Uterus (tissue), 3 donors: ENCODE measurements at regions not wholly inside any gene's neighbourhood (a gene's known extent, or its start where the extent isn't known, plus 50 kb on each side); places are given as distances from the start of the nearest gene placed in this dataset.

ENCODE experiments used
- DNase-seq, 2 donors: peaks; one replicate each; pipeline ENCODE4 v3.0.0-alpha.2; 2019 to 2020
- H3K27ac ChIP-seq, 2 donors: fragments of 200-600 bp; sonication (generic); 1 replicate in 1 of 2; 2 replicates in 1 of 2; pipeline ENCODE4 v1.5.1; 2016 to 2018
- H3K27me3 ChIP-seq, 2 donors: fragments of 200-600 bp; sonication (generic); one replicate each; pipeline ENCODE4 v1.5.1; 2018 to 2019; ENCODE audit warnings: control low read depth in 1 of 2
- H3K36me3 ChIP-seq, 2 donors: fragments of 200-600 bp; sonication (generic); one replicate each; pipeline ENCODE4 v1.5.1; 2019; ENCODE audit warnings: control low read depth in 1 of 2
- H3K4me1 ChIP-seq, 2 donors: fragments of 200-600 bp; sonication (generic); one replicate each; pipeline ENCODE4 v1.5.1; 2018 to 2019; ENCODE audit warnings: control low read depth in 1 of 2
- H3K4me3 ChIP-seq, 2 donors: fragments of 200-600 bp; sonication (generic); 1 replicate in 1 of 2; 2 replicates in 1 of 2; pipeline ENCODE4 v1.5.1; 2018 to 2019; ENCODE audit warnings: mild to moderate bottlenecking in 1 of 2
- H3K9me3 ChIP-seq, 2 donors: fragments of 200-600 bp; sonication (generic); one replicate each; pipeline ENCODE4 v1.5.1; 2019; ENCODE audit warnings: control low read depth in 1 of 2
- POLR2A ChIP-seq, 2 donors: fragments of 450-650 bp; IDR thresholded peaks; one replicate each; pipeline ENCODE4 v1.6.1; 2016; ENCODE audit warnings: antibody characterized with exemption in 2 of 2, mild to moderate bottlenecking in 1 of 2, moderate library complexity in 1 of 2
- intact Hi-C: fragments of 100-400 bp; cut with DNase I; formaldehyde crosslinking; loops from one replicate; pipeline ENCODE4 v1.15.1; 2023; ENCODE audit warnings: low total_unique reads
- TF ChIP-seq, protein P1 (sequence below), 4 experiments: fragments of 200-600 bp in 2 of 4; fragments of 450-650 bp in 2 of 4; sonication (generic) in 2 of 4; IDR thresholded peaks; one replicate each; pipeline ENCODE4 v1.5.1; 2016 to 2019; ENCODE audit warnings: antibody characterized with exemption in 4 of 4, mild to moderate bottlenecking in 2 of 4, moderate library complexity in 1 of 4
- donor health status: DM: yes; HTN: yes; CAD: no.

DNA sequence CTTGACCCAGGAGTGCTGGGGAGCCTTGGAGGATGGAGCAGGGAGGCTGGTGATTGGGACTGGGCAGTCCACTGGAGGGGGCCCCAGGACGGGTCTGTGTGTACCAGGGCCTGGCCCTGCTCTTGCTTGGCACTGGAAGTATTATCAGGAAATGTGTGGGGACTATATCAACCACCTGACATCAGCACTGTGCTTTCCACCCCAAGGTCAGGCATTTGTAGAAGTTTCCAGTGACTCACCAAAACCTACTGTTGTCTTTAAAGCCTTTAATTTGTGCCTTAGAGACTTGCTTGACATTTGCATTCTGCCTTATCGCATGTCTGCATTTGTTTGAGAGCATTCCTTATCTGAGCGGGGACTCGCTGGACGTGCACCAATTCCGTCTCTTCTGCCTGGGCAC, 323.1 kb downstream of the FOXL1 start:
- TF ChIP-seq, protein P1, sequence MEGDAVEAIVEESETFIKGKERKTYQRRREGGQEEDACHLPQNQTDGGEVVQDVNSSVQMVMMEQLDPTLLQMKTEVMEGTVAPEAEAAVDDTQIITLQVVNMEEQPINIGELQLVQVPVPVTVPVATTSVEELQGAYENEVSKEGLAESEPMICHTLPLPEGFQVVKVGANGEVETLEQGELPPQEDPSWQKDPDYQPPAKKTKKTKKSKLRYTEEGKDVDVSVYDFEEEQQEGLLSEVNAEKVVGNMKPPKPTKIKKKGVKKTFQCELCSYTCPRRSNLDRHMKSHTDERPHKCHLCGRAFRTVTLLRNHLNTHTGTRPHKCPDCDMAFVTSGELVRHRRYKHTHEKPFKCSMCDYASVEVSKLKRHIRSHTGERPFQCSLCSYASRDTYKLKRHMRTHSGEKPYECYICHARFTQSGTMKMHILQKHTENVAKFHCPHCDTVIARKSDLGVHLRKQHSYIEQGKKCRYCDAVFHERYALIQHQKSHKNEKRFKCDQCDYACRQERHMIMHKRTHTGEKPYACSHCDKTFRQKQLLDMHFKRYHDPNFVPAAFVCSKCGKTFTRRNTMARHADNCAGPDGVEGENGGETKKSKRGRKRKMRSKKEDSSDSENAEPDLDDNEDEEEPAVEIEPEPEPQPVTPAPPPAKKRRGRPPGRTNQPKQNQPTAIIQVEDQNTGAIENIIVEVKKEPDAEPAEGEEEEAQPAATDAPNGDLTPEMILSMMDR (IDR thresholded peaks at IDR 0.05): no peak
- TF ChIP-seq POLR2A (IDR thresholded peaks at IDR 0.05): no peak
- Histone ChIP-seq H3K4me1 (no peaks in the 10 kb centered on the region), H3K27ac (no peak overlapping the region), H3K36me3 (no peaks in the 10 kb centered on the region), H3K27me3 (no peaks in the 10 kb centered on the region), H3K9me3 (no peaks in the 10 kb centered on the region), H3K4me3 (no peak overlapping the region)
- intact Hi-C loops: no loop called here
- no peak for DNase-seq

DNA sequence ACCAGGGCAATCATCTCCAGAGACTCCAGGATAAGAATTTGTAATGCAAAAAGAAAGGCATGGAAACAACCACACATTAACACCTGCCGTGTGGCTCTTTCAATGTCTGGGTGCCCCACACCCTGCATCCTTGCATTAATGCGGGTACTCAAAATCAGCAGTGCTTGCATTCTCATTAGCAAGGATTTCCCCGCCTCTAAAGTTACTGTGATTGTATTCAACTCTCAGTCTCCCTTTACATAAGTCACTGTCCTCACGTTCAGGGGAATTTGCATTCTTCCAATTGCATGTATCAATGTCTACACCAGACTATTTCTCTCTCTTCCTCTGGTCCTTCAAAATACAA, 324.3 kb downstream of the FOXL1 start:
- no peaks in the 10 kb centered on the region for H3K4me1 ChIP-seq
- H3K27me3 ChIP-seq: no peaks in the 10 kb centered on the region
- H3K27ac ChIP-seq: no peak overlapping the region
- H3K36me3 ChIP-seq: no peaks in the 10 kb centered on the region
- no peaks in the 10 kb centered on the region for H3K9me3 ChIP-seq
- intact Hi-C loops: no loop called here
- no peak overlapping the region for H3K4me3 ChIP-seq
- DNase-seq: no peak
- TF ChIP-seq, protein P1 (IDR thresholded peaks at IDR 0.05): no peak
- no peak for TF ChIP-seq POLR2A (IDR thresholded peaks at IDR 0.05)

DNA sequence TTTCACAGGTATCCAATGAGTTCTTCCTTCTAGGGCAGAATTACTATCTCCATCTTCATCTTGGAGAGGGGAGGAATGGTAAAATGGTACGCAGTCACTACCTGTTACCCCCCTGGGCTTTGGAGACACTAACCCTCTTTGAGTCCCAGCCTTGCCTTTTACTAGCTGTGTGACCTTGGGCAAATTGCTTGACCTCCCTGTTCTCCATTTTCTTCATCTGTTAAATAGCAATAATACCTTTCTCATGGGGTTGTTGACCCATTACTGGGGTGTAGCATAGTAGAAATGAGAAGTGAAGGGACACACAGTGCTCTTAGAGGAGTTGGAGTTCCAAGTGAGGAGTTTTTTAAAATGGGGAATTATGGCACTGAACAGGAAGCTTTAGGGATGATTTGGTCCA, 324.7 kb downstream of the FOXL1 start:
- TF ChIP-seq, protein P1 (IDR thresholded peaks at IDR 0.05): no peak
- TF ChIP-seq POLR2A (IDR thresholded peaks at IDR 0.05): no peak
- Histone ChIP-seq H3K9me3 (no peaks in the 10 kb centered on the region), H3K36me3 (no peaks in the 10 kb centered on the region), H3K4me1 (no peaks in the 10 kb centered on the region), H3K27me3 (no peaks in the 10 kb centered on the region), H3K27ac (no peak overlapping the region), H3K4me3 (no peak overlapping the region)
- no peak for DNase-seq
- intact Hi-C loops: no loop called here

DNA sequence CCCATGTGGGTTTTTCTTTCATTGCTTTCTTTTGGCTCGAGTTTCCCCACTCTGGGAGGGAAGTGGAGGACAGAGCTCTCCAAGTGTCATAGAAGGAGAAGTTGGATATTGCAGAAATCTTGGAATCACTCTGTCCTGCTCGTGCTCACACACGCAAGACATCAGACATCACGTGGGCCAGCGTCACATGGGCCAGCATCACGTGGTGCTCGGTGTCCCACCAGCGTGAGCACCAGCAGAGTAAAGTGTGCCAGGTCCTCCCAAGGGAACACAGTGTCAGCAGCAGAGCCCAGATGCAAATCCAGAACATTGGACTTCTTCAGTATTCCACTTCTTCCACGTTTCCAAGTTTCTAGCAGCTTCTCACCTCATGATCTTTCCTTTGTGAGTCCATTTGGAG, 327.0 kb downstream of the FOXL1 start:
- Histone ChIP-seq H3K4me3 (no peak overlapping the region), H3K4me1 (peaks cover 0 to 1% of the 10 kb centered on the region in 2 donors), H3K27ac (no peak overlapping the region), H3K36me3 (no peaks in the 10 kb centered on the region), H3K27me3 (no peaks in the 10 kb centered on the region), H3K9me3 (no peaks in the 10 kb centered on the region)
- TF ChIP-seq POLR2A (IDR thresholded peaks at IDR 0.05): no peak
- TF ChIP-seq, protein P1 (IDR thresholded peaks at IDR 0.05): no peak
- no peak for DNase-seq
- intact Hi-C loops: no loop called here

DNA sequence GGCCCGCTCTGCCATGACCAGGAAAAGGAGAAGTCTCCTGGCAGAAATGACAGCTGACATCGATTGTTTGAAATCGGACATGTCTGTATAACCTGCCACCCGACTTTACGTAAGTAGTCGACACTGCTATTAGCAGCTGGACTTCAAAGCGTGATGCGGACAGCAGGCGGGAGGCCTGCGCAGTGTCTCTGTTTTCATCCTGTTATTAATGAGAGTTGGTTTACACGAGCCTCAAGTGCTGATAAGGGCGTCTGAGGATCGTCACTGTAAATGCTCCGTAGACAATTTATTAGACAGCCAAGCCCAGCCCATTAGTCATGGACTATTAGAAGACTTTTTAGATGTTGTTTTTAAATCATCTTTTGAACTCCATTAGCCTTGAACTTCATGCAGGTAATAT, 328.3 kb downstream of the FOXL1 start:
- Histone ChIP-seq H3K9me3 (no peaks in the 10 kb centered on the region), H3K27me3 (no peaks in the 10 kb centered on the region), H3K4me3 (no peak overlapping the region), H3K27ac (no peak overlapping the region), H3K4me1 (peaks cover 0 to 5% of the 10 kb centered on the region in 2 donors), H3K36me3 (no peaks in the 10 kb centered on the region)
- intact Hi-C loops: no loop called here
- no peak for DNase-seq
- no peak for TF ChIP-seq POLR2A (IDR thresholded peaks at IDR 0.05)
